Mucosa of stomach (tissue), 1 donor: ENCODE measurements at regions not wholly inside any gene's neighbourhood (a gene's known extent, or its start where the extent isn't known, plus 50 kb on each side); places are given as distances from the start of the nearest gene placed in this dataset.
"Not testable (repeated sequence)": the region's sequence is repeated elsewhere in the genome, so short reads cannot be mapped to it uniquely, and the experiment has no call there.

Experiments used
- H3K27me3 ChIP-seq: one replicate; pipeline ENCODE4 v1.7.0; 2013; ENCODE audit warnings: mild to moderate bottlenecking, low read length; ENCODE audit not compliant: control insufficient read depth, insufficient read depth
- H3K36me3 ChIP-seq: one replicate; pipeline ENCODE4 v1.7.0; 2013; ENCODE audit warnings: low read length; ENCODE audit not compliant: control insufficient read depth, insufficient read depth
- H3K4me1 ChIP-seq: one replicate; pipeline ENCODE4 v1.7.0; 2013; ENCODE audit warnings: mild to moderate bottlenecking, low read length; ENCODE audit not compliant: control insufficient read depth, insufficient read depth
- H3K4me3 ChIP-seq: one replicate; pipeline ENCODE4 v1.7.0; 2013; ENCODE audit warnings: low read length
- H3K9ac ChIP-seq: one replicate; pipeline ENCODE4 v1.7.0; 2013; ENCODE audit warnings: mild to moderate bottlenecking, low read length, moderate library complexity
- H3K9me3 ChIP-seq: one replicate; pipeline ENCODE4 v1.7.0; 2013; ENCODE audit warnings: mild to moderate bottlenecking, low read length, moderate library complexity; ENCODE audit not compliant: control insufficient read depth
- donor health status: Pancreatic carcinoma.

- Histone ChIP-seq H3K4me1 (peaks cover 8% of the 10 kb centered on the region), H3K9ac (no peak overlapping the region), H3K4me3 (no peak overlapping the region), H3K9me3 (no peaks in the 10 kb centered on the region), H3K36me3 (no peaks in the 10 kb centered on the region), H3K27me3 (no peaks in the 10 kb centered on the region)
Observed at GRCh38 chr1:185397183-185397582, 80.1 kb upstream of the IVNS1ABP start.

- H3K4me1 ChIP-seq, result peaks cover 7% of the 10 kb centered on the region
- no peaks in the 10 kb centered on the region for H3K27me3 ChIP-seq
- no peak overlapping the region for H3K9ac ChIP-seq
- no peak overlapping the region for H3K4me3 ChIP-seq
- no peaks in the 10 kb centered on the region for H3K36me3 ChIP-seq
- H3K9me3 ChIP-seq, result no peaks in the 10 kb centered on the region
Observed at GRCh38 chr1:185396126-185396525, 79.1 kb upstream of the IVNS1ABP start.

GRCh38 chr1:185393815-185394214 lies 76.8 kb upstream of the IVNS1ABP start:
- Histone ChIP-seq H3K4me1 (no peaks in the 10 kb centered on the region), H3K4me3 (no peak overlapping the region), H3K27me3 (no peaks in the 10 kb centered on the region), H3K9me3 (no peaks in the 10 kb centered on the region), H3K9ac (no peak overlapping the region), H3K36me3 (no peaks in the 10 kb centered on the region)

- no peaks in the 10 kb centered on the region for H3K36me3 ChIP-seq
- no peaks in the 10 kb centered on the region for H3K27me3 ChIP-seq
- no peak overlapping the region for H3K9ac ChIP-seq
- H3K4me3 ChIP-seq, result no peak overlapping the region
- H3K4me1 ChIP-seq, result no peaks in the 10 kb centered on the region
- H3K9me3 ChIP-seq, result no peaks in the 10 kb centered on the region
Observed at GRCh38 chr1:185393205-185393604, 76.2 kb upstream of the IVNS1ABP start.

DNA sequence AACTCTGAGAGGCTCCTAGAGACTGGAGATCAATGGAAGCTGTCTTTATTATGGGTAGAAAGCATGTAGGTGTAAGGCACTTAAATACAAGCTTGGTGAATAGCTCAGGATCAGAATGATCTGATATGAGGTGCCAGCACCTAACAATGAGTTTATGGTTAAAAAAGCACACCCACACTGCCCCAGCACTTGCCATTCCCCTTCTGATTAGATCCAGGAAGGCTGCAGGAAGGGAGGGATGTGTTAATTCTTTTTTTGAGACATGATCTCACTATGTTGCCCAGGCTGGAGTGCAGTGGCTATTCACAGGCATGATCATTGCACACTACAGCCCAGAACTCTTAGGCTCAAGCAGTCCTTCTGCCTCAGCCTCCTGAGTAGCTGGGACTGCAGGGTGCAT lies 71.8 kb upstream of the IVNS1ABP start:
- H3K9ac ChIP-seq, result no peak overlapping the region
- H3K9me3 ChIP-seq, result no peaks in the 10 kb centered on the region
- H3K4me1 ChIP-seq, result no peaks in the 10 kb centered on the region
- H3K36me3 ChIP-seq, result no peaks in the 10 kb centered on the region
- H3K4me3 ChIP-seq, result no peak overlapping the region
- no peaks in the 10 kb centered on the region for H3K27me3 ChIP-seq

- Histone ChIP-seq H3K27me3 (no peaks in the 10 kb centered on the region), H3K36me3 (no peaks in the 10 kb centered on the region), H3K9me3 (no peaks in the 10 kb centered on the region), H3K4me3 (no peak overlapping the region), H3K4me1 (no peaks in the 10 kb centered on the region), H3K9ac (no peak overlapping the region)
Observed at GRCh38 chr1:185388346-185388745, 71.3 kb upstream of the IVNS1ABP start.

- H3K9me3 ChIP-seq, result no peaks in the 10 kb centered on the region
- H3K4me3 ChIP-seq, result no peak overlapping the region
- no peaks in the 10 kb centered on the region for H3K36me3 ChIP-seq
- no peaks in the 10 kb centered on the region for H3K27me3 ChIP-seq
- no peak overlapping the region for H3K9ac ChIP-seq
- H3K4me1 ChIP-seq, result no peaks in the 10 kb centered on the region
Observed at GRCh38 chr1:185385991-185386390, 68.9 kb upstream of the IVNS1ABP start.

DNA sequence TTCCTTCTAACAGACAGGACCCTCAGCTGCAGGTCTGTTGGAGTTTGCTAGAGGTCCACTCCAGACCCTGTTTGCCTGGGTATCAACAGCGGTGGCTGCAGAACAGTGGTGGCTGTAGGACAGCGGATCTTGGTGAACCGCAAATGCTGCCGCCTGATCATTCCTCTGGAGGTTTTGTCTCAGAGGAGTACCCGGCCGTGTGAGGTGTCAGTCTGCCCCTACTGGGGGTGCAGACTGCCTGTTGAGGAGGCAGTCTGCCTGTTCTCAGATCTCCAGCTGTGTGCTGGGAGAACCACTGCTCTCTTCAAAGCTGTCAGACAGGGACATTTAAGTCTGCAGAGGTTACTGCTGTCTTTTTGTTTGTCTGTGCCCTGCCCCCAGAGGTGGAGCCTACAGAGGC lies 66.8 kb upstream of the IVNS1ABP start:
- H3K4me1 ChIP-seq, H3K36me3 ChIP-seq, H3K9ac ChIP-seq, H3K4me3 ChIP-seq, H3K9me3 ChIP-seq, H3K27me3 ChIP-seq: not testable (repeated sequence)

DNA sequence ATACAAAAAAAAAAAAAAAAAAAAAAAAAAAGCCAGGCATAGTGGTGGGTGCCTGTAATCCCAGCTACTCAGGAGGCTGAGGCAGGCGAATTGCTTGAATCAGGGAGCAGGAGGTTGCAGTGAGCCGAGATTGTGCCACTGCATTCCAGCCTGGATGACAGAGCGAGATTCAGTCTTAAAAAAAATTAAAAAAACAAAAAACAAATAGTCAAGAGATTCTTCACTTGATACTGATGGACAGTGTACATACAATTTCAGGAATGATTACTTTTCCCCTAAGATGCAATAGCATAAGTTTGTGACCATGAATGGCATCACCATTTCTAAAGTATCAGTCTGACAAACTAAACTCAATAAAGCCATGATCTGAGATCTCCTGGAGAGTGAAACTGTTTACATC lies 60.8 kb upstream of the IVNS1ABP start:
- Histone ChIP-seq H3K9ac (no peak overlapping the region), H3K9me3 (no peaks in the 10 kb centered on the region)

GRCh38 chr1:185376840-185377635 lies 60.0 kb upstream of the IVNS1ABP start:
- no peak overlapping the region for H3K4me3 ChIP-seq
- H3K9me3 ChIP-seq, result no peaks in the 10 kb centered on the region
- H3K9ac ChIP-seq, result no peak overlapping the region
- H3K36me3 ChIP-seq, result no peaks in the 10 kb centered on the region
- H3K27me3 ChIP-seq, result no peaks in the 10 kb centered on the region
- no peaks in the 10 kb centered on the region for H3K4me1 ChIP-seq

More for the DNA sequence above, 60.8 kb upstream of the IVNS1ABP start:
- H3K4me1 ChIP-seq, result no peaks in the 10 kb centered on the region
- H3K4me3 ChIP-seq, result no peak overlapping the region
- no peaks in the 10 kb centered on the region for H3K27me3 ChIP-seq
- no peaks in the 10 kb centered on the region for H3K36me3 ChIP-seq

GRCh38 chr1:185376288-185376687 lies 59.2 kb upstream of the IVNS1ABP start:
- Histone ChIP-seq H3K36me3 (no peaks in the 10 kb centered on the region), H3K27me3 (no peaks in the 10 kb centered on the region), H3K9ac (no peak overlapping the region), H3K4me1 (no peaks in the 10 kb centered on the region), H3K9me3 (no peaks in the 10 kb centered on the region), H3K4me3 (no peak overlapping the region)

DNA sequence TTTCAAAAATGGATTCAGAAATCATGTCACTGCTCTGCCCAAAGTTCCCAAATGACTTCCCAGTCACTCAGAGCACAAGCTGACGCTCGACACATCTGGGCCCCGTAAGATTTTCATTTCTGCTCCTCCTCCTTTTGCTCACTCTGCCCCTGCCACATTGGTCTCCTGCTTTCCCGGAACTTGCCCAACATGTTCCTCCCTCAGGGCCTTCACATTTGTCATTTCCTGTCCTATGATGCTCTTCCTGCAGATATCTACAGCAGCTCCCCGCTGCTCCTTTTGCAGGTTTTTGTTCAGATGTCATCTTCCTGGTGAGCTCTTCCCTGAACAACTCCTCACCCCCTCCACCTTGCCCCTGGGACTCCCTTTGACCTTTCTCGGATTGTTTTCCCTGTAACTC lies 58.5 kb upstream of the IVNS1ABP start:
- Histone ChIP-seq H3K27me3 (no peaks in the 10 kb centered on the region), H3K4me1 (no peaks in the 10 kb centered on the region), H3K9me3 (no peaks in the 10 kb centered on the region), H3K9ac (no peak overlapping the region), H3K36me3 (no peaks in the 10 kb centered on the region), H3K4me3 (no peak overlapping the region)
